ENCODE measurements at regions not wholly inside any gene's neighbourhood (a gene's known extent, or its start where the extent isn't known, plus 50 kb on each side); places are given as distances from the start of the nearest gene placed in this dataset.
"Not testable (repeated sequence)": the region's sequence is repeated elsewhere in the genome, so short reads cannot be mapped to it uniquely, and the experiment has no call there.

- in situ Hi-C loops (cut with HindIII; ENCODE audit: low sequenced_read_pairs), result not testable (repeated sequence)
These were observed 76.9 kb upstream of the LSM14A start for GRCh38 chr19:34095411-34095810.

GRCh38 chr19:34096020-34096915 lies 76.0 kb upstream of the LSM14A start:
- in situ Hi-C loops (cut with HindIII; ENCODE audit: low sequenced_read_pairs), result no loop called here

GRCh38 chr19:34104096-34104495 lies 68.2 kb upstream of the LSM14A start:
- in situ Hi-C loops (cut with HindIII; ENCODE audit: low sequenced_read_pairs), result no loop called here

GRCh38 chr19:34104557-34104956 lies 67.7 kb upstream of the LSM14A start:
- in situ Hi-C loops (cut with HindIII; ENCODE audit: low sequenced_read_pairs), result no loop called here

GRCh38 chr19:34109596-34109995 lies 62.7 kb upstream of the LSM14A start:
- in situ Hi-C loops (cut with HindIII; ENCODE audit: low sequenced_read_pairs), result no loop called here

GRCh38 chr19:34118879-34119748 lies 53.2 kb upstream of the LSM14A start:
- in situ Hi-C loops (cut with HindIII; ENCODE audit: low sequenced_read_pairs), result no loop called here

GRCh38 chr19:34120141-34120540 lies 52.2 kb upstream of the LSM14A start:
- in situ Hi-C loops (cut with HindIII; ENCODE audit: low sequenced_read_pairs), result no loop called here

- in situ Hi-C loops (cut with HindIII; ENCODE audit: low sequenced_read_pairs), result no loop called here
These were observed 51.3 kb upstream of the LSM14A start for GRCh38 chr19:34120846-34121639.

Measured in endothelial cell of hepatic sinusoid (primary cell).